HG03354 (cell line): ENCODE measurements at regions not wholly inside any gene's neighbourhood (a gene's known extent, or its start where the extent isn't known, plus 50 kb on each side); places are given as distances from the start of the nearest gene placed in this dataset.

Source experiments
- ATAC-seq: cut with Tn5 transposase; IDR thresholded peaks from one replicate; pipeline ENCODE4 v1.9.1; 2021; ENCODE audit warnings: mild to moderate bottlenecking; ENCODE audit not compliant: unreplicated experiment, poor library complexity, severe bottlenecking

DNA sequence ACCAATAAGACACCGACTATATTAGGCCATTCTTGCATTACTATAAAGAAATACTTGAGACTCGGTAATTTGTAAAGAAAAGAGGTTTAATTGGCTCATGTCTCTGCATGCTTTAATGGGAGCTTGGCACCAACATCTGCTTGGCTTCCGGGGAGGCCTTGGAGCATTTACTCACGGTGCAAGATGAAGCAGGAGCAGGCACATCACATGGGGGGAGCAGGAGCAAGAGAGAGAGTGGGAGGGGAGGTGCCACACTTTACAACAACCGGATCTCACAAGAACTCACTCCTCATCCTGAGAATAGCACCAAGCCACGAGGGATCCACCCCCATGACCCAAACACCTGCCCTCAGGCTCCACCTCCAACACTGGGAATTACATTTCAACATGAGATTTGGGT, 224.8 kb downstream of the KLF5 start:
- ATAC-seq, result no peak

- ATAC-seq, result no peak
Measured at GRCh38 chr13:73281746-73282145, 222.9 kb downstream of the KLF5 start.

DNA sequence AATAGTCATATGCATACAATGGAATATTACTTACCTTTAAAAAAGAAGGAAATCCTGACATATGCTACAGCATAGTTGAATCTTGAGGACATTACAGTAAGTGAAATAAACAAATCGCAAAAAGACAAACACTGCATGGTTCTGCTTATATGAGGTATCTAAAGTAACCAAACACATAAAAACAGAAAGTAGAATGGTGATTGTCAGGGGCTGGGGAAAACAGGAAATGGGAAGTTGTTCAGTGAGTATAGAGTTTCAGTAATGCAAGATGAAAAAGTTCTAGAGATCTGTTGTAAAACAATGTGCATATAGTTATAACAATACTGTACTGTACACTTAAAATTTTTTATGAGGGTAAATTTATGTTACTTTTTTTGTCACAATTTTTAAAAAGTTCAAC, 219.4 kb downstream of the KLF5 start:
- peak; percentile 71 for ATAC-seq

- no peak for ATAC-seq
Measured at GRCh38 chr13:73275163-73275562, 216.4 kb downstream of the KLF5 start.

DNA sequence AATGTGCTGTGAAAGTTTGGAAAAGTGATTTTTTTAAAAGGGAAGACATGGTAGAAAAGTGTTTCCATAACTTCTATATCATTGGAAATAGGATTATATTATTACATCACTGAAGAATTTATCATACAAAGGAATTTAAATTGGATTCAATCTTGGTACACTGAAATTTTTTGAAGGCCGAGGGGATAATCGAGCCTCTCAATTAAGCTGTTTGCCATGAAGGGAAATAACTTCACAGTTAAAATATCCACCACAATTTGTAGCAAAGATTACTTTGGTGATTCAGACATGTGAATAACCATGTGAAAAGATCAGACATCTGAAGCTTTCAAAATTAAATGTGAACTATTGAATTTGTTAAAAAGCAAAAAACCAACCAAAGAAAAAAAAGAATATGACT, 215.3 kb downstream of the KLF5 start:
- ATAC-seq, result no peak

- no peak for ATAC-seq
Measured at GRCh38 chr13:73273745-73274144, 214.9 kb downstream of the KLF5 start.

- ATAC-seq, result no peak
Measured at GRCh38 chr13:73273276-73273675, 214.5 kb downstream of the KLF5 start.

DNA sequence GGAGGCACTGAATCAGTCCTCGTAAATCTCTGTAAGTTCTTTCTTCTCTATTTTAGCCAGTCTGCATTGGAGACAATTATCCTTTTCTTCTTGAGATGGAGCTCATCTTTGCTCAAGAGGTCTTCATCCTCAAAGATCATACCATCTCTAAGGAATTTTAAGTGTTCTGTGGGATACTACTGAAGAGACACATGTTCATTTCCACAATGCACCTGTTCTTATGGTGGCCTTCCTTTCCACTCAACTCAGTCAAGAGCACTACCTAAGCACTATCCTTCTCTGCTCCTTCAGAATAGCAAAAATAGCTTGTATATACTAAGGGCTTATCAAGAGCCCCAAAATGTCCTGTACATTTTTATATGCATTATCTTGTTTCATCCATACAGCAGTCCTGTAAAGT, 214.0 kb downstream of the KLF5 start:
- ATAC-seq, result no peak

GRCh38 chr13:73268306-73268705, 209.5 kb downstream of the KLF5 start:
- ATAC-seq, result no peak

- no peak for ATAC-seq
Measured at GRCh38 chr13:73266640-73267180, 207.9 kb downstream of the KLF5 start.

GRCh38 chr13:73262862-73263627, 204.2 kb downstream of the KLF5 start:
- ATAC-seq, result no peak

DNA sequence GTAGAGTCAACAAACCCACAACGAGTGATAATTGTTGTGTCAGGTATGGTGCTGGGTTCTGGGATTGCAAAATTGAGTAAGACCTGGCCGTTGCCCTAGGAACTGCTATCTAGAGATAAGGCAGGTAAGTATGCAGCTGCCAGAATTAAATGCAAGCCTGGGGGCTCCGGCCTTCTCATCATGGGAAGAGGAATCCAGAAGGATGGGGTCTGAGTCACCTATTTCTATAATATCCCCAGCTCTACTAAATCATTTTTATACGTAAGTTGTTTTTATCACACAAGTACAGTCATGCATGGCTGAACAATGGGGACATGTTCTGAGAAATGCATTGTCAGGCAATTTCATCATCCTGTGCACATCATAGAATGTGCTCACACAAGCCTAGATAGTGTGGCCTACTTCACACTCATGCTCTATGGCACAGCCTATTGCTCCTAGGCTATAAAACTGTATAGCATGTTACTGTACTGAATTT, 203.0 kb downstream of the KLF5 start:
- ATAC-seq, result no peak

- no peak for ATAC-seq
Measured at GRCh38 chr13:73259061-73260017, 200.5 kb downstream of the KLF5 start.

GRCh38 chr13:73258406-73258805, 199.6 kb downstream of the KLF5 start:
- no peak for ATAC-seq

GRCh38 chr13:73254827-73255226, 196.0 kb downstream of the KLF5 start:
- ATAC-seq, result no peak

DNA sequence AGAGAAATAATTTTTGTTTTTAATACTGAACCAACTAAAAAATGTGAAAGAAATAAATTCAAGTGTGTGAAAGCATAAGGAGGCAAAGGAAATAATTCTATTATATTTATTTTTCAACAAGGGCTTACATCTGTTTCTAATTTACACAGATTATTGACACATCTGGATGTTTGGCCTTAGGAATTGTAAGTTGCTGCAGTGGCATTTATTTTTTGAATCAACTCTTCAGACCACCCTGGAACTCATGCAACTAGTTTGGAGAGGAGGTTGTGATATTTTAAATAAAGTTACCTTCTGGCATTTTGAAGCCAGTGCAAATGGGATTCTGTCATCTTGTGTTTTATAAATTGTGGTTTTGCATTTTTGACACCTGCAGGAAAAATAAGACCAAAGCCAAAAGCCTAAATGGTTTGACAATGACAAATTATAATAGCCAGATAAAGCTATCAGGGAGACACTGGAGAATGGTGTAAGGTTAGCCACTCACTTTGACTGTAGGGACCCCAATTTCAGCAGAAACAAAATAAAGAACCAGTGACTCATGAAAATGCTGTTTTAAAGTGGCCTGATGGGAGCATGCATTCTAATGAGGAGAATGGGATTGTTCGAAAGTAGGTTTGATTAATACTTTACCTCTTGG, 192.9 kb downstream of the KLF5 start:
- no peak for ATAC-seq

- no peak for ATAC-seq
Measured at GRCh38 chr13:73250061-73250460, 191.3 kb downstream of the KLF5 start.

DNA sequence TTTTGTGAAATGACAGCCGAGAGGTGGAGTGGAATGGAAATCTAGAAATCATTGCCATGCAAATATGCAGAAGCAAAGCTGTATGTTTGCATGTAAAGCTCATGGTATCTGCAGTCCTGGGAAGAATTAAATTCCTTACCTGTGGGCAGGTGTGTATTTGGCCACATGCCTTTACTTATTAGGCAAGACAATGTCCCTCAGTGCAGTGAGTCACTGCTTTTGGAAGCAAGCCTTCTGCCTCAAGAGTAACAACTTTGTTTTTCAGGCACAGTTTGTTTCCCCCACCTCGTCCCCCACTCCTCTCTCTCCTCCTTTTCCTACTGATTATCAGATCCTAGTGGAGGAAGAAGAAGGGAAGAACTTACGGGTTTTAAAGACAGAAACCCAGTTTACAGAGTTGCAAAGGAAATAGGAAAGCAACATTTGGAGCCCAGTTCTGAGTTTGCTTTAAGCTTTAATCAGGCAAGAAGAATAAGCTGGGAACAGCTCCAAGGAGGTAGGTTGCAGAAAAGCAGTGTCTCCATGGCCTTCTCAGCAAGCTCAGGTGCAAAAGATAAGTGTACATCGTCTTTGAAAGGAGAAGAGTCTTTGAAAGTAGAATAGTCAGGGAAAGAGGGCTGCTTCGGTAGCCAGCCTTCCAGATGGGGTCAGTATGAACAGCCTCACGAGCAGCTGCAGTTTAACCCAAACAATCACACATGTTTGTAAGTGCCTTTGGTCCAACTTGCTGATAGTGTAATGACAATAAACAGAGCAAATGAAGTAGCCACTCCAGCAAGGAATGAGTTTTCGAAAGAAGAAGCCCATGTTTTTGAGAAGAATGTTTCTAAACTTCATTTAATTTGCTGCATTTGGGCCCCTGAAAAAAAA, 190.1 kb downstream of the KLF5 start:
- ATAC-seq, result no peak

DNA sequence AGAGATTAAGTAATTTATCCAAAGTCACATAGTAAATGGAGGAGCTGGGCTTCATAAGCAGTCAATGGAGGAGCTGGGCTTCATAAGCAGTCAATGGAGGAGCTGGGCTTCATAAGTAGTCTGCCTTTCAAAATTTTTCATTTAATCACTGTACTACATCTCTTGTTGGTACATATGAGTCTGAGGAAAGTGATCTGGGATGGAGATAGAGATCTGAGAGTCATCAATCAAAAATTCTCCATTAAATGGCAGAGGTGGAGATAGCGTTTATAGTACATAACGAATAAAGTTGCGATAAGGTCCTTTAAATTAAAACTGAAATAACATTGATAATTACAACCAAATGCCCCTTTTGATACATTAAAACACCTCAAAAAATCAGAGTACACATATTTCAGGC, 189.3 kb downstream of the KLF5 start:
- ATAC-seq, result no peak
